ENCODE measurements at regions not wholly inside any gene's neighbourhood (a gene's known extent, or its start where the extent isn't known, plus 50 kb on each side); places are given as distances from the start of the nearest gene placed in this dataset.

GRCh38 chr11:95398437-95399112, 167.6 kb upstream of the SESN3 start:
- Histone ChIP-seq H4K5ac (ENCODE audit: insufficient read length, low read depth, low read length) (no peak overlapping the region), H3K23ac (ENCODE audit: insufficient read length, low read depth, low read length) (no peak overlapping the region), H3K9ac (ENCODE audit: extremely low read depth, insufficient read length, low read length) (no peak overlapping the region), H3K4me2 (ENCODE audit: insufficient read depth, insufficient read length, low read length) (no peak overlapping the region), H3K14ac (ENCODE audit: insufficient read depth, low read length) (no peak overlapping the region), H3K4me1 (ENCODE audit: insufficient read depth, low read length) (no peaks in the 10 kb centered on the region), H3K18ac (ENCODE audit: insufficient read length, low read depth, low read length) (no peak overlapping the region), H3K79me1 (ENCODE audit: insufficient read depth, low read depth, low read length, poor library complexity, severe bottlenecking) (no peaks in the 10 kb centered on the region), H2BK15ac (ENCODE audit: low read depth, low read length) (no peak overlapping the region), H4K8ac (replicated peaks; ENCODE audit: insufficient read length, low read depth, low read length) (no peak overlapping the region), H2BK12ac (ENCODE audit: insufficient read length, low read depth, low read length) (no peak overlapping the region), H2BK5ac (ENCODE audit: insufficient read length, low read length) (no peak overlapping the region), H3T11ph (ENCODE audit: low read length) (no peak overlapping the region), H3K27ac (ENCODE audit: insufficient read length, low read depth, low read length) (no peak overlapping the region), H4K91ac (ENCODE audit: insufficient read length, low read depth, low read length) (no peak overlapping the region), H3K9me3 (ENCODE audit: control insufficient read depth, low read depth, low read length) (no peaks in the 10 kb centered on the region), H3K4ac (ENCODE audit: low read depth, low read length) (no peak overlapping the region), H3K27me3 (ENCODE audit: insufficient read depth, low read length) (no peaks in the 10 kb centered on the region), H2AFZ (ENCODE audit: low read length) (no peak overlapping the region), H2BK120ac (ENCODE audit: low read depth, low read length, poor library complexity, severe bottlenecking) (no peak overlapping the region), H2AK5ac (ENCODE audit: insufficient read length, low read length) (no peak overlapping the region), H3K23me2 (ENCODE audit: insufficient read length, low read depth, low read length, poor library complexity, severe bottlenecking) (no peaks in the 10 kb centered on the region), H2BK20ac (ENCODE audit: low read depth, low read length, poor library complexity, severe bottlenecking) (no peak overlapping the region), H3K79me2 (ENCODE audit: insufficient read depth, low read length) (no peaks in the 10 kb centered on the region), H4K20me1 (ENCODE audit: control insufficient read depth, insufficient read depth, insufficient read length) (no peaks in the 10 kb centered on the region), H3K56ac (ENCODE audit: insufficient read length, low read depth, low read length) (no peak overlapping the region)
- H3K9me3 Mint-ChIP-seq: peaks cover 2 to 4% of the 10 kb centered on the region in 2 experiments; a peak in 3 of 5 replicates
- DNase-seq: no peak
- WGBS (ENCODE audit: extremely low coverage, insufficient read length, low lambda C conversion rate): no CpG with 5 or more reads among the region's 3 CpGs
- no peak overlapping the region for H3K27ac Mint-ChIP-seq
- no peaks in the 10 kb centered on the region for H3K4me1 Mint-ChIP-seq
- H3K36me3 Mint-ChIP-seq (ENCODE audit: insufficient read depth in 1 of 3, low read depth in 3 of 3): peaks cover 0 to 10% (median 0%) of the 10 kb centered on the region in 3 experiments; a peak in 3 of 7 replicates
- H3K4me3 Mint-ChIP-seq: no peak overlapping the region
- TF ChIP-seq, protein P1, sequence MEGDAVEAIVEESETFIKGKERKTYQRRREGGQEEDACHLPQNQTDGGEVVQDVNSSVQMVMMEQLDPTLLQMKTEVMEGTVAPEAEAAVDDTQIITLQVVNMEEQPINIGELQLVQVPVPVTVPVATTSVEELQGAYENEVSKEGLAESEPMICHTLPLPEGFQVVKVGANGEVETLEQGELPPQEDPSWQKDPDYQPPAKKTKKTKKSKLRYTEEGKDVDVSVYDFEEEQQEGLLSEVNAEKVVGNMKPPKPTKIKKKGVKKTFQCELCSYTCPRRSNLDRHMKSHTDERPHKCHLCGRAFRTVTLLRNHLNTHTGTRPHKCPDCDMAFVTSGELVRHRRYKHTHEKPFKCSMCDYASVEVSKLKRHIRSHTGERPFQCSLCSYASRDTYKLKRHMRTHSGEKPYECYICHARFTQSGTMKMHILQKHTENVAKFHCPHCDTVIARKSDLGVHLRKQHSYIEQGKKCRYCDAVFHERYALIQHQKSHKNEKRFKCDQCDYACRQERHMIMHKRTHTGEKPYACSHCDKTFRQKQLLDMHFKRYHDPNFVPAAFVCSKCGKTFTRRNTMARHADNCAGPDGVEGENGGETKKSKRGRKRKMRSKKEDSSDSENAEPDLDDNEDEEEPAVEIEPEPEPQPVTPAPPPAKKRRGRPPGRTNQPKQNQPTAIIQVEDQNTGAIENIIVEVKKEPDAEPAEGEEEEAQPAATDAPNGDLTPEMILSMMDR (conservative IDR thresholded peaks at IDR 0.05): no peak
- no peaks in the 10 kb centered on the region; the same call in 1 of the 2 replicates for H3K27me3 Mint-ChIP-seq (ENCODE audit: low read depth)
